WTC11 (cell line): ENCODE measurements at regions not wholly inside any gene's neighbourhood (a gene's known extent, or its start where the extent isn't known, plus 50 kb on each side); places are given as distances from the start of the nearest gene placed in this dataset.
"Not testable (repeated sequence)": the region's sequence is repeated elsewhere in the genome, so short reads cannot be mapped to it uniquely, and the experiment has no call there.

Source experiments
- ATAC-seq: fragments of 200-7000 bp; cut with Tn5 transposase; 2 replicates; pipeline ENCODE4 v1.10.0; 2021; ENCODE audit warnings: mild to moderate bottlenecking, moderate library complexity
- CTCF ChIA-PET: fragments of 300-600 bp; sonication (Branson Sonifier 250); formaldehyde crosslinking; loops from one replicate; lab custom pipeline; 2021; ENCODE audit warnings: antibody characterized with exemption; lab: Charles Lee
- POLR2A ChIA-PET: fragments of 350-600 bp; sonication (Branson Sonifier 250); formaldehyde crosslinking; loops from one replicate; lab custom pipeline; 2021; ENCODE audit warnings: antibody characterized with exemption; lab: Charles Lee
- DNase-seq: peaks from one replicate; pipeline ENCODE4 v3.0.0; 2021; ENCODE audit warnings: low spot score
- H3K27ac Mint-ChIP-seq: 2 replicates; pipeline ENCODE4 v1.8.0; 2021; ENCODE audit warnings: mixed read lengths
- H3K27me3 Mint-ChIP-seq: 2 replicates; pipeline ENCODE4 v1.8.0; 2021; ENCODE audit warnings: low read depth, mild to moderate bottlenecking, moderate library complexity, mixed read lengths
- H3K36me3 Mint-ChIP-seq: 2 replicates; pipeline ENCODE4 v1.8.0; 2021; ENCODE audit warnings: mixed read lengths
- H3K4me1 Mint-ChIP-seq: 2 replicates; pipeline ENCODE4 v1.8.0; 2022; ENCODE audit warnings: mixed read lengths
- H3K4me3 Mint-ChIP-seq: 2 replicates; pipeline ENCODE4 v1.8.0; 2021; ENCODE audit warnings: mild to moderate bottlenecking, moderate library complexity, mixed read lengths
- H3K9me3 Mint-ChIP-seq: 2 replicates; pipeline ENCODE4 v1.8.0; 2021; ENCODE audit warnings: mixed read lengths
- CREB1 ChIP-seq: sonication (generic); formaldehyde crosslinking; IDR thresholded peaks from 2 replicates; pipeline ENCODE4 v1.8.0; 2023; ENCODE audit warnings: mild to moderate bottlenecking, missing genetic modification reagents
- CREM ChIP-seq: sonication (generic); formaldehyde crosslinking; IDR thresholded peaks from 2 replicates; pipeline ENCODE4 v1.8.1; 2022; ENCODE audit warnings: mild to moderate bottlenecking, missing genetic modification reagents, moderate library complexity
- ELF4 ChIP-seq: sonication (generic); formaldehyde crosslinking; IDR thresholded peaks from 2 replicates; pipeline ENCODE4 v1.8.1; 2022; ENCODE audit warnings: low read depth, mild to moderate bottlenecking, moderate library complexity, missing genetic modification reagents
- ESRRA ChIP-seq: sonication (generic); formaldehyde crosslinking; IDR thresholded peaks from 2 replicates; pipeline ENCODE4 v1.8.1; 2022; ENCODE audit warnings: mild to moderate bottlenecking, missing genetic modification reagents, borderline replicate concordance
- ETV6 ChIP-seq: sonication (generic); formaldehyde crosslinking; IDR thresholded peaks from 2 replicates; pipeline ENCODE4 v1.8.1; 2022; ENCODE audit warnings: mild to moderate bottlenecking, missing genetic modification reagents
- KAT7 ChIP-seq: sonication (generic); formaldehyde crosslinking; IDR thresholded peaks from 2 replicates; pipeline ENCODE4 v1.8.1; 2023; ENCODE audit warnings: missing genetic modification reagents, mild to moderate bottlenecking, borderline replicate concordance
- NR1H2 ChIP-seq: sonication (generic); formaldehyde crosslinking; IDR thresholded peaks from 2 replicates; pipeline ENCODE4 v1.9.0; 2021; ENCODE audit warnings: mild to moderate bottlenecking, moderate library complexity, missing genetic modification reagents
- NR3C1 ChIP-seq: sonication (generic); formaldehyde crosslinking; conservative IDR thresholded peaks from 2 replicates; pipeline ENCODE4 v1.8.1; 2023; ENCODE audit warnings: low read depth, mild to moderate bottlenecking, missing genetic modification reagents
- TCF7 ChIP-seq: sonication (generic); formaldehyde crosslinking; IDR thresholded peaks from 2 replicates; pipeline ENCODE4 v1.8.0; 2022; ENCODE audit warnings: mild to moderate bottlenecking, low read depth, missing genetic modification reagents, moderate library complexity
- TEAD1 ChIP-seq: sonication (generic); formaldehyde crosslinking; IDR thresholded peaks from 2 replicates; pipeline ENCODE4 v1.8.0; 2022; ENCODE audit warnings: mild to moderate bottlenecking, missing genetic modification reagents
- TEAD4 ChIP-seq: sonication (generic); formaldehyde crosslinking; IDR thresholded peaks from 2 replicates; pipeline ENCODE4 v1.8.0; 2022; ENCODE audit warnings: mild to moderate bottlenecking, missing genetic modification reagents
- ZBTB21 ChIP-seq: sonication (generic); formaldehyde crosslinking; IDR thresholded peaks from 2 replicates; pipeline ENCODE4 v1.8.1; 2023; ENCODE audit warnings: mild to moderate bottlenecking, missing genetic modification reagents, borderline replicate concordance
- ZNF396 ChIP-seq: fragments of 250-450 bp; sonication (Bioruptor Pico); IDR thresholded peaks from 2 replicates; pipeline ENCODE4 v1.8.0; 2021; ENCODE audit warnings: mild to moderate bottlenecking, moderate library complexity, borderline replicate concordance
- TF ChIP-seq, protein P1 (sequence below): sonication (generic); formaldehyde crosslinking; IDR thresholded peaks from 2 replicates; pipeline ENCODE4 v1.8.0; 2023; ENCODE audit warnings: missing genetic modification reagents, mild to moderate bottlenecking, borderline replicate concordance
- TF ChIP-seq, protein P2 (sequence below): sonication (generic); formaldehyde crosslinking; IDR thresholded peaks from 2 replicates; pipeline ENCODE4 v1.8.1; 2022; ENCODE audit warnings: mild to moderate bottlenecking, moderate library complexity, missing genetic modification reagents
- TF ChIP-seq, protein P3 (sequence below): fragments of 250-450 bp; sonication (Bioruptor Pico); IDR thresholded peaks from 2 replicates; pipeline ENCODE4 v1.9.0; 2021; ENCODE audit warnings: moderate library complexity, mild to moderate bottlenecking, inconsistent platforms, borderline replicate concordance

DNA sequence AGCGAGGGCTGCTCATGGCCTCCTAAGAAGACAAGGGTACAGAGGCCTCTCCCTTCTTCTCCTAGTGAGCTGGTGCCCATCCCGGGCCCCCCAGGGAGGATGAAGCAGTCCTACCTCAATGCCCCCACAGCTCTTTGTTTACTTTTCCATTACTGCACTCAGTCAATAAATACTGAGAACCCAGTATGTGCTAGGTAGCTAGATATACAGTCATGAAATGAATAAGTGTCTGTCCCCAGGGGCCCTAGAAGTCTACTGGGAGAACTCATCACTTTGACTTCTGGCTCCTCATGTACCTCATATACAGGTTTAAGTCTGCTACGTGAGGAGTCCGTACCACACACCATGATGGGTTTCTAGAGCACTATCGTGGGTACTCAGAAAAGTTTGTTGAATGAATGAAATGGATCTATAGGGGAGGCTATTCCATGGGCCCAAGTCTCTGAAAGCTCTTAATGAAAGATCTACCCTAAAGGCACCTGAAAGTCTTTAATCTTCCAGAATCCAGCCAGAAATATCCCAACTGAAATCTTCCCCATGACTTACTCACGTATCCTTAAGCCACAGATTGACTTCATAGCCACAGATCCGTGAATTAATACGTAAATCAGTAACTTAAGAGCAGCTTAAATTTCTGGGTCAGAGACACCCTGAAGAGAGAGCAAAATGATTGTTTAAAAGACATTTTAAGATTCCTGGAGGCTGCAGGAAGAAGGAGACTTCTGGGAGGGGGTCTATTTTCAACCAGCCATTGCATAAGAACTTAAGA lies 51.6 kb upstream of the POMP start:
- TF ChIP-seq, protein P1, sequence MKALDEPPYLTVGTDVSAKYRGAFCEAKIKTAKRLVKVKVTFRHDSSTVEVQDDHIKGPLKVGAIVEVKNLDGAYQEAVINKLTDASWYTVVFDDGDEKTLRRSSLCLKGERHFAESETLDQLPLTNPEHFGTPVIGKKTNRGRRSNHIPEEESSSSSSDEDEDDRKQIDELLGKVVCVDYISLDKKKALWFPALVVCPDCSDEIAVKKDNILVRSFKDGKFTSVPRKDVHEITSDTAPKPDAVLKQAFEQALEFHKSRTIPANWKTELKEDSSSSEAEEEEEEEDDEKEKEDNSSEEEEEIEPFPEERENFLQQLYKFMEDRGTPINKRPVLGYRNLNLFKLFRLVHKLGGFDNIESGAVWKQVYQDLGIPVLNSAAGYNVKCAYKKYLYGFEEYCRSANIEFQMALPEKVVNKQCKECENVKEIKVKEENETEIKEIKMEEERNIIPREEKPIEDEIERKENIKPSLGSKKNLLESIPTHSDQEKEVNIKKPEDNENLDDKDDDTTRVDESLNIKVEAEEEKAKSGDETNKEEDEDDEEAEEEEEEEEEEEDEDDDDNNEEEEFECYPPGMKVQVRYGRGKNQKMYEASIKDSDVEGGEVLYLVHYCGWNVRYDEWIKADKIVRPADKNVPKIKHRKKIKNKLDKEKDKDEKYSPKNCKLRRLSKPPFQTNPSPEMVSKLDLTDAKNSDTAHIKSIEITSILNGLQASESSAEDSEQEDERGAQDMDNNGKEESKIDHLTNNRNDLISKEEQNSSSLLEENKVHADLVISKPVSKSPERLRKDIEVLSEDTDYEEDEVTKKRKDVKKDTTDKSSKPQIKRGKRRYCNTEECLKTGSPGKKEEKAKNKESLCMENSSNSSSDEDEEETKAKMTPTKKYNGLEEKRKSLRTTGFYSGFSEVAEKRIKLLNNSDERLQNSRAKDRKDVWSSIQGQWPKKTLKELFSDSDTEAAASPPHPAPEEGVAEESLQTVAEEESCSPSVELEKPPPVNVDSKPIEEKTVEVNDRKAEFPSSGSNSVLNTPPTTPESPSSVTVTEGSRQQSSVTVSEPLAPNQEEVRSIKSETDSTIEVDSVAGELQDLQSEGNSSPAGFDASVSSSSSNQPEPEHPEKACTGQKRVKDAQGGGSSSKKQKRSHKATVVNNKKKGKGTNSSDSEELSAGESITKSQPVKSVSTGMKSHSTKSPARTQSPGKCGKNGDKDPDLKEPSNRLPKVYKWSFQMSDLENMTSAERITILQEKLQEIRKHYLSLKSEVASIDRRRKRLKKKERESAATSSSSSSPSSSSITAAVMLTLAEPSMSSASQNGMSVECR = no peak
- TF ChIP-seq ETV6 (CRISPR knock-in tag) (no peak), ESRRA (CRISPR knock-in tag) (no peak), NR1H2 (no peak), CREM (CRISPR knock-in tag) (no peak), TEAD1 (CRISPR knock-in tag) (no peak), ELF4 (no peak), ZBTB21 (CRISPR knock-in tag) (no peak), ZNF396 (CRISPR knock-in tag) (no peak), TEAD4 (no peak), CREB1 (no peak), NR3C1 (CRISPR knock-in tag) (no peak), TCF7 (no peak)
- TF ChIP-seq, protein P2, sequence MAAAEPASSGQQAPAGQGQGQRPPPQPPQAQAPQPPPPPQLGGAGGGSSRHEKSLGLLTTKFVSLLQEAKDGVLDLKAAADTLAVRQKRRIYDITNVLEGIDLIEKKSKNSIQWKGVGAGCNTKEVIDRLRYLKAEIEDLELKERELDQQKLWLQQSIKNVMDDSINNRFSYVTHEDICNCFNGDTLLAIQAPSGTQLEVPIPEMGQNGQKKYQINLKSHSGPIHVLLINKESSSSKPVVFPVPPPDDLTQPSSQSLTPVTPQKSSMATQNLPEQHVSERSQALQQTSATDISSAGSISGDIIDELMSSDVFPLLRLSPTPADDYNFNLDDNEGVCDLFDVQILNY (CRISPR knock-in tag) = no peak
- ChIA-PET CTCF (no interaction called here), POLR2A (no interaction called here)
- DNase-seq = no peak
- Mint-ChIP-seq H3K27ac (no peak overlapping the region), H3K9me3 (no peaks in the 10 kb centered on the region), H3K4me1 (peaks cover 6% of the 10 kb centered on the region), H3K36me3 (no peaks in the 10 kb centered on the region), H3K4me3 (no peak overlapping the region), H3K27me3 (no peaks in the 10 kb centered on the region)
- ATAC-seq = no peak

DNA sequence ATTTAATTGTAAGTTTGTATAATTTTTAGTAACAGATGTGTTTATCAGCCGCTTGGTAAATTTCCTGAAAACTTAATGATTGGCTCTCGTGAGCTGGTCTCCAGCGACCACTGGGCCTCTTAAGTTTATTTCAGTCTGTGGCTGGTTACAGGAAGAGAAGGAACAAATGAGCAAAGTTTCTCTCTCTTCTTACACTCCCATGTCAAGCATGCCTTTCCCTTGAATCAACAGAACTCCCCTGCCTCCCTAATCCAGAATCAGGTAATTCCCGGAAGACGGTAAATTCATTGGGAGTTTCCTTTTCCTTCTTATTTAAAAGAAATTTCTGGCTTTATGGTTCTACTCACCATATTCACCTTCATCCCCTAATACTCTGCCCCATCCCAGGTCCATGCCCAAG lies 52.5 kb upstream of the POMP start:
- Mint-ChIP-seq H3K9me3 (no peaks in the 10 kb centered on the region), H3K4me3 (no peak overlapping the region), H3K36me3 (no peaks in the 10 kb centered on the region), H3K27me3 (no peaks in the 10 kb centered on the region), H3K27ac (no peak overlapping the region), H3K4me1 (peaks cover 6% of the 10 kb centered on the region)
- DNase-seq (no peak), ATAC-seq (no peak)
- TF ChIP-seq CREM (CRISPR knock-in tag) (no peak), NR3C1 (CRISPR knock-in tag) (no peak), KAT7 (CRISPR knock-in tag) (no peak)
- TF ChIP-seq, protein P3, sequence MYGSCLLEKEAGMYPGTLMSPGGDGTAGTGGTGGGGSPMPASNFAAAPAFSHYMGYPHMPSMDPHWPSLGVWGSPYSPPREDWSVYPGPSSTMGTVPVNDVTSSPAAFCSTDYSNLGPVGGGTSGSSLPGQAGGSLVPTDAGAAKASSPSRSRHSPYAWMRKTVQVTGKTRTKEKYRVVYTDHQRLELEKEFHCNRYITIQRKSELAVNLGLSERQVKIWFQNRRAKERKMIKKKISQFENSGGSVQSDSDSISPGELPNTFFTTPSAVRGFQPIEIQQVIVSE (CRISPR knock-in tag) = no peak
- ChIA-PET CTCF (no interaction called here), POLR2A (no interaction called here)

DNA sequence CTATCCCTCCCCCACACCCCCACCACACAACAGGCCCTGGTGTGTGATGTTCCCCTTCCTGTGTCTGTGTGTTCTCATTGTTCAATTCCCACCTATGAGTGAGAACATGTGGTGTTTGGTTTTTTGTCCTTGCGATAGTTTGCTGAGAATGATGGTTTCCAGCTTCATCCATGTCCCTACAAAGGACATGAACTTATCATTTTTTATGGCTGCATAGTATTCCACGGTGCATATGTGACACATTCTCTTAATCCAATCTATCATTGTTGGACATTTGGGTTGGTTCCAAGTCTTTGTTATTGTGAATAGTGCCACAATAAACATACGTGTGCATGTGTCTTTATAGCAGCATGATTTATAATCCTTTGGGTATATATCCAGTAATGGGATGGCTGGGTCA lies 53.8 kb upstream of the POMP start:
- ATAC-seq, H3K4me1 Mint-ChIP-seq, H3K9me3 Mint-ChIP-seq, DNase-seq, H3K27ac Mint-ChIP-seq, H3K4me3 Mint-ChIP-seq, POLR2A ChIA-PET, CTCF ChIA-PET, H3K27me3 Mint-ChIP-seq, H3K36me3 Mint-ChIP-seq: not testable (repeated sequence)
